Activated CD8-positive, alpha-beta T cell treated with anti-CD3 and anti-CD28 coated beads for 36 hours (primary cell): ENCODE measurements at regions not wholly inside any gene's neighbourhood (a gene's known extent, or its start where the extent isn't known, plus 50 kb on each side); places are given as distances from the start of the nearest gene placed in this dataset.
"Not testable (repeated sequence)": the region's sequence is repeated elsewhere in the genome, so short reads cannot be mapped to it uniquely, and the experiment has no call there.

ENCODE experiments used
- ATAC-seq: fragments of 200-7000 bp; cut with Tn5 transposase; one replicate; pipeline ENCODE4 v1.10.0; 2021; ENCODE audit warnings: mild to moderate bottlenecking, moderate library complexity
- CTCF ChIA-PET: fragments of 350-600 bp; sonication (Branson Sonifier 250); formaldehyde crosslinking; loops from one replicate; lab custom pipeline; 2021; ENCODE audit warnings: antibody characterized with exemption; lab: Charles Lee
- POLR2A ChIA-PET: fragments of 350-600 bp; sonication (Branson Sonifier 250); formaldehyde crosslinking; loops from one replicate; lab custom pipeline; 2021; ENCODE audit warnings: antibody characterized with exemption; lab: Charles Lee
- DNase-seq: peaks from one replicate; pipeline ENCODE4 v3.0.0-alpha.2; 2020
- H3K27ac Mint-ChIP-seq: one replicate; pipeline ENCODE4 v1.8.0; 2021; ENCODE audit warnings: mild to moderate bottlenecking, mixed read lengths
- H3K27me3 Mint-ChIP-seq: one replicate; pipeline ENCODE4 v1.8.0; 2021; ENCODE audit warnings: mixed read lengths
- H3K36me3 Mint-ChIP-seq: one replicate; pipeline ENCODE4 v1.8.0; 2021; ENCODE audit warnings: low read depth, mixed read lengths
- H3K4me1 Mint-ChIP-seq: one replicate; pipeline ENCODE4 v1.8.0; 2021; ENCODE audit warnings: low read depth, mixed read lengths
- H3K4me3 Mint-ChIP-seq: one replicate; pipeline ENCODE4 v1.8.0; 2021; ENCODE audit warnings: mild to moderate bottlenecking, moderate library complexity, mixed read lengths
- H3K9me3 Mint-ChIP-seq: one replicate; pipeline ENCODE4 v1.8.0; 2021; ENCODE audit warnings: mixed read lengths
- CTCF ChIP-seq: fragments of 200-600 bp; IDR thresholded peaks from one replicate; pipeline ENCODE4 v1.8.0; 2022; ENCODE audit warnings: antibody characterized with exemption, mild to moderate bottlenecking
- intact Hi-C: fragments of 100-400 bp; cut with micrococcal nuclease; formaldehyde crosslinking; loops from one replicate; pipeline ENCODE4 v1.10.0; 2022

DNA sequence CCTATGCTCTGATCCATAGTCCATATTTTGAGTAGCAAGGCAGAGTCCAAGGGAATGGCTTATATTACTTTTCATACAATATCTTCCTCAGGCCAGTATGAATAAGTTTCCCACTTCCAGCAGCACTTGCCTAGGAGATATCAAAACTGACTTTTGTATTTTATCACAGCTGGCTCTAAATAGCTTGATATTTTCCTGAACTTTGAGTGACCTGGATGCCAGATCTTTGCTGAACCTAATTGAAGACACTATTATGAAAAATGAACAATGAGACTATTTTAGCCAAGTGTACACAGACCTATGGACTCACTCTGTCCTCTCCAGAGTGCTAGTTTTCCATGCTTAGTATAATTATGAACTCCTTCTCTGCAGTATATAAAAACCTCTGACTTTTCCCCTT is 475.6 kb upstream of the PTGER4 start:
- ChIA-PET CTCF (interaction anchor here (1.7 kb wide), 1 partner anchor 38 kb away, joined by 5 read pairs; no protein-coding TSS in a partner anchor), POLR2A (interaction anchor here (0.6 to 0.8 kb wide), 2 partner anchors 72 to 1700 kb away, joined by 4 read pairs; partner anchors contain the start of gene RIMOC1)
- DNase-seq (no peak), ATAC-seq (no peak)
- intact Hi-C loops, result no loop called here
- Mint-ChIP-seq H3K27me3 (no peaks in the 10 kb centered on the region), H3K4me3 (no peak overlapping the region), H3K4me1 (peaks cover 12% of the 10 kb centered on the region), H3K27ac (no peak overlapping the region), H3K36me3 (no peaks in the 10 kb centered on the region), H3K9me3 (no peaks in the 10 kb centered on the region)
- no peak for TF ChIP-seq CTCF

DNA sequence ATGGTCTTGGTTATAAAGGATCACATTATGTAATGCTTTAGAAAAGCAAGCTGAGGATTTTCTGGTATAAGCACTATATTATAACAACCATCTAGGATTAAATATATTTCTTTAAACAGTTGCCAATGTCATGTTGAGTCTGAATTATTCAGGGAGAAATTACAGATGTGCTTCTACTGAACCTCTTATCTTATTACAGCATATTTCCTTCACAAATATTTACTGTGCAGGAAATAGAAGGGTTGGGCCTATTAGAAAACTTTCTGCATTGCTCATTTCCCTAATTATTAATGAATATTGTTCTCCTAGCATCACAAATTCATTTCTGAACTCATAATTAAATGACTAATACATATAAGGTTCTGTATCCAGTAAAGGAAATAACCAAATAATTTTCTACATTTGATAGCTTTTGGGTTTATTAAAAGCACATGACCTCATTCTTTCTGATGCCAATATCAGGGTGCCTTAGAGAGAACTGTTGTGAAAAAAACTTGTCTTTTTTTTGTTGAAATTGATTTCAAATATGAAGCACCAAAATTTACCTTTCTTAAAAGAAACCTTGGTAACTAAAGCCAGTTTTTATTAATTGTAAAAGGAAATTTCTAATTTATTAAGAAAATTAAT is 476.8 kb upstream of the PTGER4 start:
- Mint-ChIP-seq H3K27ac (no peak overlapping the region), H3K4me1 (peaks cover 7% of the 10 kb centered on the region), H3K36me3 (no peaks in the 10 kb centered on the region), H3K27me3 (no peaks in the 10 kb centered on the region), H3K4me3 (no peak overlapping the region), H3K9me3 (no peaks in the 10 kb centered on the region)
- no peak for DNase-seq
- ATAC-seq, result no peak
- intact Hi-C loops, result no loop called here
- POLR2A ChIA-PET, result no interaction called here
- CTCF ChIA-PET, result interaction anchor here (1.3 to 1.7 kb wide), 2 partner anchors 37 to 254 kb away, joined by 4 to 5 read pairs; no protein-coding TSS in a partner anchor
- no peak for TF ChIP-seq CTCF

GRCh38 chr5:40198736-40199135 is 481.0 kb upstream of the PTGER4 start:
- Mint-ChIP-seq H3K36me3 (no peaks in the 10 kb centered on the region), H3K27me3 (no peaks in the 10 kb centered on the region), H3K27ac (no peak overlapping the region), H3K4me3 (no peak overlapping the region), H3K4me1 (no peaks in the 10 kb centered on the region), H3K9me3 (no peaks in the 10 kb centered on the region)
- ChIA-PET POLR2A (interaction anchor here (0.5 kb wide), 1 partner anchor 599 kb away, joined by 3 read pairs; no protein-coding TSS in a partner anchor), CTCF (interaction anchor here (1.0 kb wide), 1 partner anchor 10 kb away, joined by 3 read pairs; no protein-coding TSS in a partner anchor)
- ATAC-seq, result no peak
- DNase-seq, result no peak
- no peak for TF ChIP-seq CTCF
- intact Hi-C loops, result no loop called here

DNA sequence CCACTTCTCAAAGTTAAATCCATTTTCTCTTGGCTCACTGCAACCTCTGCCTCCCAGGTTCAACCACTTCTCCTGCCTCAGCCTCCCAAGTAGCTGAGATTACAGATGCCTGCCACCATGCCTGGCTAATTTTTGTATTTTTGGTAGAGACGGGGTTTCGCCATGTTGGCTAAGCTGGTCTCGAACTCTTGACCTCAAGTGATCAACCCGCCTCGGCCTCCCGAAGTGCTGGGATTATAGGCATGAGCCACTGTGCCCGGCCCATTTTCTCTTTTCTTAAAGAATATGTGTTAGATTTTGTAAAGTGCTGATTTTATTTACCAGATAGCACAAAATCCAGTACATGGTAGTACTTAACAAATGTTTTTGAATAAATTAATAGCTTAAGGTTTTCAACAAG is 484.1 kb upstream of the PTGER4 start:
- H3K27me3 Mint-ChIP-seq, DNase-seq, H3K4me3 Mint-ChIP-seq, H3K36me3 Mint-ChIP-seq, H3K9me3 Mint-ChIP-seq, POLR2A ChIA-PET, H3K4me1 Mint-ChIP-seq, intact Hi-C loops, ATAC-seq, H3K27ac Mint-ChIP-seq: not testable (repeated sequence)
- CTCF ChIA-PET, result interaction anchor here (2.2 kb wide), 1 partner anchor 17 kb away, joined by 5 read pairs; no protein-coding TSS in a partner anchor

DNA sequence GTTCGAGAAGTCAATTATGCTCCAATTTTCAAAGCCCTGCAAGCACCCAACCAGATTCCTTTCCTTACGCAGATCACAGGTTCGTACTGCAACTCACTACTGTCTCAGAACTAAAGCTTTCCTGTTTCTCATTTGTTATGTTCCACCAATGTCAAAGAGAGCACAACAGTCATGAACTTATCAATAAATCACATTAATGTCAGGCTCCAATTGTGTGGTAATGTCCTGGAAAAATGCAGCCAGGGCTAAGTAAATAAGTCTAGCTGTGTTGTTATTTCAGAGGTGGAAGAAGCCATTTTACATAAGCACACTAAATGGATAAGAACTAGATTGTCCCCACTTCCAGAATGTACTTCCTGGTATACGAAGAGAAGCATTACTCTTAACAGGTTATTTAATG is 488.6 kb upstream of the PTGER4 start:
- intact Hi-C loops, result no loop called here
- H3K27me3 Mint-ChIP-seq, result no peaks in the 10 kb centered on the region
- H3K4me3 Mint-ChIP-seq, result no peak overlapping the region
- ATAC-seq (no peak), DNase-seq (no peak)
- no peaks in the 10 kb centered on the region for H3K9me3 Mint-ChIP-seq
- H3K27ac Mint-ChIP-seq, result no peak overlapping the region
- POLR2A ChIA-PET, result no interaction called here
- H3K4me1 Mint-ChIP-seq, result no peaks in the 10 kb centered on the region
- TF ChIP-seq CTCF, result no peak
- CTCF ChIA-PET, result interaction anchor here (1.5 kb wide), 1 partner anchor 16 kb away, joined by 3 read pairs; no protein-coding TSS in a partner anchor
- no peaks in the 10 kb centered on the region for H3K36me3 Mint-ChIP-seq
